GM12874 (cell line): ENCODE measurements at regions not wholly inside any gene's neighbourhood (a gene's known extent, or its start where the extent isn't known, plus 50 kb on each side); places are given as distances from the start of the nearest gene placed in this dataset.

Source experiments
- TF ChIP-seq, protein P1 (sequence below): IDR thresholded peaks from 2 replicates; pipeline ENCODE4 v1.5.1; 2011; ENCODE audit warnings: low read depth, mild to moderate bottlenecking, control low read depth, low read length, moderate library complexity; ENCODE audit not compliant: insufficient read depth

DNA sequence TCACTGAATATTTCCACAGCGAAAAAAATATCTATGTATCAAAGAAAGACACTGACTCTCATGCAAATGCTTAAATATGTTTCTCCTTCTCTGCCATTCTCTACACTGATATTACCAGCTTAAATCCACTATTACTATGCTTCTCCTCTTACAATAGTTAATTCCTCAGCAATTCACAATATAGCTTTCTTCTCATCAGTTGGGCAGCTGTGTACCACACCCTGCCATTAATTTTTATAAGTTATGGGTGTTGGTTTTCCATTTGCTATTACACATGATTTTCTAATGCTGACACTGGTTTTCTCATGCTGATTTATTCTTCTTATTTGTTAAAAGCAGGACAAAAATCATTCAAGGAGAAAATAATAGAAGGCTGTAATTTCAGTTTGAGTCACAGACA is 251.8 kb downstream of the TBX15 start:
- TF ChIP-seq, protein P1, sequence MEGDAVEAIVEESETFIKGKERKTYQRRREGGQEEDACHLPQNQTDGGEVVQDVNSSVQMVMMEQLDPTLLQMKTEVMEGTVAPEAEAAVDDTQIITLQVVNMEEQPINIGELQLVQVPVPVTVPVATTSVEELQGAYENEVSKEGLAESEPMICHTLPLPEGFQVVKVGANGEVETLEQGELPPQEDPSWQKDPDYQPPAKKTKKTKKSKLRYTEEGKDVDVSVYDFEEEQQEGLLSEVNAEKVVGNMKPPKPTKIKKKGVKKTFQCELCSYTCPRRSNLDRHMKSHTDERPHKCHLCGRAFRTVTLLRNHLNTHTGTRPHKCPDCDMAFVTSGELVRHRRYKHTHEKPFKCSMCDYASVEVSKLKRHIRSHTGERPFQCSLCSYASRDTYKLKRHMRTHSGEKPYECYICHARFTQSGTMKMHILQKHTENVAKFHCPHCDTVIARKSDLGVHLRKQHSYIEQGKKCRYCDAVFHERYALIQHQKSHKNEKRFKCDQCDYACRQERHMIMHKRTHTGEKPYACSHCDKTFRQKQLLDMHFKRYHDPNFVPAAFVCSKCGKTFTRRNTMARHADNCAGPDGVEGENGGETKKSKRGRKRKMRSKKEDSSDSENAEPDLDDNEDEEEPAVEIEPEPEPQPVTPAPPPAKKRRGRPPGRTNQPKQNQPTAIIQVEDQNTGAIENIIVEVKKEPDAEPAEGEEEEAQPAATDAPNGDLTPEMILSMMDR = no peak

DNA sequence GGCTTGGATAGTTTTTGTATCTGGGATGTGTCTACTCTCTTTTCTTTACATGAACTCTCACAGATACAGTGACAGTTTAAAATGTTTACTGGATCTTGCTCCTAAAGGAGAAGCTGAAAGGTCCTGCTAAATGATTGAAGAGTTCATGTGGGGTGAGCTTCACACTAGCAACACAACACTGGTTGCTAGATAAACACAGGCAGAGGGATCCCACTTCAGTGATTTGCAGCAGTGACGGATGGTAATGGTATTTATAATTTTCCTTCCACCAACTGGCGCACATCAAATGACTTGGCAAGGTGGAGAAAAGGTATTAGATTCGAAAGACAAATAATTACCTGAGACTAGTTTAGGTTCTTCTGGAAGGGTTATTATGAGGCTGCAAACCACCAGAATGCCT is 270.2 kb downstream of the TBX15 start:
- TF ChIP-seq, protein P1 = no peak

DNA sequence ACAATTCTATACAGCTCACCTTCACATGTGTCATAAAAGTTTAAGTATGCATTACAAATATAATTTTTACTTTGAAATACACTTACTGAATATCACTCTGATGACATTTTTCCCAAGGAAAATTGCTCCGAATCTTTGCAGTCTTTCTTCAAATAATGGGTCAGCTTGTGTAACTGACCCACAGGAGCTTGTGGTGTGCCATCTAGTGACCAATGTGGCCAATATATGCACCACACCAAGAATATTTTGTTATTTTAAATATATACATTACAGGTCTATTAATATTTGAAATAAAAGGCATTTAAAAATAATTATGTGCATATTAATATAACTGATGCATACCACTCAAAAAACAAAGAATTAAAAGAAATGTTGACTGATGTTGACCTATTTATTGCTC is 271.4 kb downstream of the TBX15 start:
- TF ChIP-seq, protein P1 = no peak

DNA sequence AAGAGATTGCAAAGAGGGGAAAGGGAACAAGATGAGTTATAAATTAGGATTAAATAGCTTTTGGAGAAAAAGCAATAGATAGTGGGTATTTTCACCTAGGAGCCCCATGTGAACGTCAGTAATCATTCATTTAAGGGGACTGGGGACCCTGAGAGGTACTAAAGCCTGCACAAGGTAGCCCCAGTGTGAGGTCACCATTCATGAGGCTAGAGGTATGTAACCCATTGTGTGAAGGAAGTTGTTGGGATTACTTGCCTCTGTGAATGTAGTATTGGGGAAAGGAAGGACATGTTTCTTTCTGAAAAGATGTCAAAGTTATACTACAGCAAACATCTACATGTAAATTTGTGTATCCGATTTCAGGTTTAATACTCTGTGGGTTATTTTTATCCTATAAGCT is 276.8 kb downstream of the TBX15 start:
- TF ChIP-seq, protein P1 = no peak

DNA sequence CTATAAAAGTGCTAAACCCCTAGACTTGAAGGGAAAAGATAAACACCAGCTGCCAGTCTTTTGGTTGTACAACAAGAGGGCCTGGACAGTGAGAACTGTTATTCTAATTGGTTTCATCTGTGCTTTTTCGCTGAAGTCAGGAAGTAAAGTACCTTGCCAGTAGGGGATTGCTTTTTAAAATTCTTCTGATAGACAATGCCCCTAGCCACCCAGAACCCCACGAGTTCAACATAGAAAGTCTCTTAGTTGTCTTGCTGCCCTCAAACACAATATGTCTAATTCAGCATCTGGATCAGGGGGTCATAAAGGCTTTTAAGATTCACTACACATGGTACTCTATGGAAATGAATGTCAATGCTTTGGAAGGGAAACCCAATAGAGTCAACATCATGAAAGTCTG is 289.2 kb downstream of the TBX15 start:
- TF ChIP-seq, protein P1 = no peak

DNA sequence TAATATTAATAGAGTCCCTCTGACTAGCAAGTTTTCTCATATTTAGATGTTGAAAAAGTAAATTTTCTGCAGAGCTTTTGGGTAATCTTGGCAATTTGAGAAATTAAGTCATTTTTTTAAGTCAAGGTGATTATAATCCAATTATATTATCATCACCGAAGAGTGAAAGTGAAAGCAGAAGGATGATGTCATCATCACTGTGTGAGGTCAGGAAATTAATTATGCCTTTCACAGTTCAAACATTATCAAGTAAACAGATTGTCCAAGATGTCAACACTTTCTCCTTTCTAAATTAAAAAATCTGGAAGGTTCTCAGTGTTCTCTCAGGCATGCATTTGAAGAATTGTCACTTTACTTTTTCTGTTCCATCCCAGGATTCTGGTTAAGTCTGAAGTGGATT is 296.0 kb downstream of the TBX15 start:
- TF ChIP-seq, protein P1 = no peak

DNA sequence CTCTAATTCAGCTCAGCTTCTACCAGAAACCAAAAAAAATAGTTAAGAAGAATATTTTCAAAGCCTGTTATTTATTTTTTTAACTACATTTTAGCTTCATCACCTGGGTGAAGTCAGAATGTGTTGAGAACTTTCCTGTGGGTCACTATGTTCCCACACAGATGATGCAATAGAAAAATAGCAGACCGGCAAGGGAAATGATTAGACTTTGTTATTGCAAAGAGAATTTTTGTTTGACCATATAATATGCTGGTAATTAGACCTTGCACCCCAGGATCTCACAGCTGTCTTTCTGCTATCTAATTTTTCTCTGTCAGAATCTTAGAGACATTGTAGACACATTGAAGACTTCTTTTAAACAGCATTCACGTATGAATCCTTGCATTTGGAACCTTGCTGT is 299.3 kb downstream of the TBX15 start:
- TF ChIP-seq, protein P1 = no peak
